ENCODE measurements at regions not wholly inside any gene's neighbourhood (a gene's known extent, or its start where the extent isn't known, plus 50 kb on each side); places are given as distances from the start of the nearest gene placed in this dataset.

GRCh38 chr1:9486466-9487140 lies 52.7 kb upstream of the SLC25A33 start:
- no peak for TF ChIP-seq POLR2A (IDR thresholded peaks at IDR 0.05; ENCODE audit: low read depth, low read length)
- no peak for FAIRE-seq
- DNase-seq (ENCODE audit: insufficient read length, low spot score), result no peak

Data from H54 (cell line).